Sigmoid colon (tissue), 4 donors: ENCODE measurements at regions not wholly inside any gene's neighbourhood (a gene's known extent, or its start where the extent isn't known, plus 50 kb on each side); places are given as distances from the start of the nearest gene placed in this dataset.
A peak's percentile ranks its signal among the peaks of the same experiment; 100 is the strongest.

Experiments used
- CTCF ChIP-seq, 4 experiments: fragments of 450-650 bp in 3 of 4; fragments of 200-600 bp in 1 of 4; IDR thresholded peaks; one replicate each; pipeline ENCODE4 v1.5.1; 2016 to 2019; ENCODE audit warnings: antibody characterized with exemption in 4 of 4, mild to moderate bottlenecking in 3 of 4, moderate library complexity in 2 of 4
- POLR2A ChIP-seq, 2 donors: fragments of 450-650 bp; IDR thresholded peaks; one replicate each; pipeline ENCODE4 v1.6.1; 2016; ENCODE audit warnings: antibody characterized with exemption in 2 of 2, mild to moderate bottlenecking in 2 of 2, moderate library complexity in 2 of 2
- POLR2AphosphoS5 ChIP-seq, 4 donors: sonication (generic); formaldehyde crosslinking; IDR thresholded peaks; one replicate each; pipeline ENCODE4 v1.6.1; 2017; ENCODE audit warnings: antibody characterized with exemption in 4 of 4

GRCh38 chr3:168865022-168865551, 769.4 kb upstream of the GOLIM4 start:
- TF ChIP-seq CTCF (IDR thresholded peaks at IDR 0.05) = peak in 2 of 4 experiments; percentile 19 to 71
- TF ChIP-seq POLR2A (IDR thresholded peaks at IDR 0.05) = no peak
- no peak for TF ChIP-seq POLR2AphosphoS5 (IDR thresholded peaks at IDR 0.05)
